ENCODE measurements at regions not wholly inside any gene's neighbourhood (a gene's known extent, or its start where the extent isn't known, plus 50 kb on each side); places are given as distances from the start of the nearest gene placed in this dataset.

DNA sequence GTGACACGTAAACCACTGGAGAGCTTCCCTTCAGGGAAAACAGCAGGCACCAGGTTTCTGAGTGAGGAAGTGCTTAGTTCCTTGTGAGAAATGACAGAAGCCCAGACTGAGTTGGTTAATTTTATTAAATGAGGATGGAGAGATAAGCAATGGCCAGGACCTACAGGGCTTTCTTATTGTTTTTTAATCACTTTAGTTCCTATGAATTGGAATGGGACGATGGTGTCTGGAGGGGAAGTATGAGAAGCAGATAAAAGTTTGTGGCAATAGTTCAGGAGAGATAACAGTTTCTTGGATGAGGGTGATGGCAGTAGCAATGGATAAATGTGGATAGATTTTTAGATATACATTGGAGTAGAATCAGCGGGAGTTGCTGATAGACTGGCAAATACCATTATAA lies 86.5 kb upstream of the PTPRR start:
- intact Hi-C loops (cut with micrococcal nuclease): no loop called here
- dilution Hi-C loops (cut with HindIII; ENCODE audit: low sequenced_read_pairs, unreplicated experiment): no loop called here
- Histone ChIP-seq H2AFZ (replicated peaks; ENCODE audit: low read length, poor library complexity) (no peak overlapping the region), H3K9ac (ENCODE audit: low read depth, low read length) (no peak overlapping the region), H4K5ac (ENCODE audit: low read depth, low read length) (no peak overlapping the region), H4K91ac (ENCODE audit: insufficient read depth, low read depth, low read length) (no peak overlapping the region), H3K4me2 (ENCODE audit: low read depth, low read length) (no peak overlapping the region), H3K36me3 (ENCODE audit: control insufficient read depth, insufficient read depth, low read length) (no peaks in the 10 kb centered on the region), H2BK20ac (ENCODE audit: low read depth, low read length) (no peak overlapping the region), H3K4ac (ENCODE audit: low read depth, low read length) (no peak overlapping the region), H2BK15ac (ENCODE audit: low read depth, low read length) (no peak overlapping the region), H2BK120ac (ENCODE audit: low read depth, low read length) (no peak overlapping the region), H3K14ac (replicated peaks; ENCODE audit: low read depth, low read length) (no peak overlapping the region), H3K27ac (ENCODE audit: insufficient read depth, low read length) (no peak overlapping the region), H4K20me1 (ENCODE audit: insufficient read depth, low read length) (no peaks in the 10 kb centered on the region), H3K56ac (ENCODE audit: extremely low read depth, insufficient read depth, low read length) (no peak overlapping the region), H2AK9ac (replicated peaks; ENCODE audit: low read depth, low read length, poor library complexity) (no peak overlapping the region), H3K18ac (ENCODE audit: low read depth, low read length) (no peak overlapping the region), H2BK5ac (ENCODE audit: low read depth, low read length, poor library complexity, severe bottlenecking) (no peak overlapping the region), H3K79me1 (ENCODE audit: low read depth in 1 of 2, low read length in 2 of 2) (no peaks in the 10 kb centered on the region), H3K9me1 (ENCODE audit: insufficient read depth, low read length) (no peaks in the 10 kb centered on the region), H3K4me1 (ENCODE audit: control insufficient read depth, insufficient read depth, low read length) (no peaks in the 10 kb centered on the region), H3K23ac (ENCODE audit: low read depth, low read length) (no peak overlapping the region), H3K4me3 (ENCODE audit: insufficient read depth, low read depth, low read length) (no peak overlapping the region), H3K9me3 (ENCODE audit: control insufficient read depth, insufficient read depth, low read length) (peaks cover 9% of the 10 kb centered on the region), H4K8ac (ENCODE audit: low read depth in 2 of 2, low read length in 2 of 2) (no peak overlapping the region), H3K27me3 (ENCODE audit: control insufficient read depth, insufficient read depth, low read length) (no peaks in the 10 kb centered on the region), H2AK5ac (ENCODE audit: low read depth, low read length) (no peak overlapping the region)
- DNase-seq: no peak
- in situ Hi-C loops (cut with MboI; ENCODE audit: low sequenced_read_pairs): no loop called here
- TF ChIP-seq, protein P1, sequence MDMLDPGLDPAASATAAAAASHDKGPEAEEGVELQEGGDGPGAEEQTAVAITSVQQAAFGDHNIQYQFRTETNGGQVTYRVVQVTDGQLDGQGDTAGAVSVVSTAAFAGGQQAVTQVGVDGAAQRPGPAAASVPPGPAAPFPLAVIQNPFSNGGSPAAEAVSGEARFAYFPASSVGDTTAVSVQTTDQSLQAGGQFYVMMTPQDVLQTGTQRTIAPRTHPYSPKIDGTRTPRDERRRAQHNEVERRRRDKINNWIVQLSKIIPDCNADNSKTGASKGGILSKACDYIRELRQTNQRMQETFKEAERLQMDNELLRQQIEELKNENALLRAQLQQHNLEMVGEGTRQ (IDR thresholded peaks at IDR 0.05; ENCODE audit: low read depth, low read length): no peak
- TF ChIP-seq NFE2L2 (IDR thresholded peaks at IDR 0.05; ENCODE audit: low read depth, low read length) (no peak), MAZ (IDR thresholded peaks at IDR 0.05; ENCODE audit: borderline replicate concordance, low read depth, low read length) (no peak), FOS (IDR thresholded peaks at IDR 0.05; ENCODE audit: low read depth, low read length) (no peak), MXI1 (IDR thresholded peaks at IDR 0.05; ENCODE audit: borderline replicate concordance, low read depth, low read length) (no peak), CHD1 (IDR thresholded peaks at IDR 0.05; ENCODE audit: low read depth, low read length) (no peak), CEBPB (IDR thresholded peaks at IDR 0.05; ENCODE audit: low read depth, low read length) (no peak), SMC3 (IDR thresholded peaks at IDR 0.05; ENCODE audit: low read depth, low read length) (no peak), RFX5 (IDR thresholded peaks at IDR 0.05; ENCODE audit: low read depth, low read length) (no peak), BHLHE40 (IDR thresholded peaks at IDR 0.05; ENCODE audit: low read depth, low read length) (no peak), RAD21 (IDR thresholded peaks at IDR 0.05; ENCODE audit: low read length) (no peak), POLR2A (IDR thresholded peaks at IDR 0.05; ENCODE audit: low read depth, low read length) (no peak), MAFK (IDR thresholded peaks at IDR 0.05; ENCODE audit: low read depth, low read length) (no peak), RCOR1 (IDR thresholded peaks at IDR 0.05; ENCODE audit: insufficient replicate concordance, low read length) (no peak)
- TF ChIP-seq, protein P2, sequence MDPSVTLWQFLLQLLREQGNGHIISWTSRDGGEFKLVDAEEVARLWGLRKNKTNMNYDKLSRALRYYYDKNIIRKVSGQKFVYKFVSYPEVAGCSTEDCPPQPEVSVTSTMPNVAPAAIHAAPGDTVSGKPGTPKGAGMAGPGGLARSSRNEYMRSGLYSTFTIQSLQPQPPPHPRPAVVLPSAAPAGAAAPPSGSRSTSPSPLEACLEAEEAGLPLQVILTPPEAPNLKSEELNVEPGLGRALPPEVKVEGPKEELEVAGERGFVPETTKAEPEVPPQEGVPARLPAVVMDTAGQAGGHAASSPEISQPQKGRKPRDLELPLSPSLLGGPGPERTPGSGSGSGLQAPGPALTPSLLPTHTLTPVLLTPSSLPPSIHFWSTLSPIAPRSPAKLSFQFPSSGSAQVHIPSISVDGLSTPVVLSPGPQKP (IDR thresholded peaks at IDR 0.05; ENCODE audit: borderline replicate concordance, low read depth, low read length): no peak
- TF ChIP-seq, protein P3, sequence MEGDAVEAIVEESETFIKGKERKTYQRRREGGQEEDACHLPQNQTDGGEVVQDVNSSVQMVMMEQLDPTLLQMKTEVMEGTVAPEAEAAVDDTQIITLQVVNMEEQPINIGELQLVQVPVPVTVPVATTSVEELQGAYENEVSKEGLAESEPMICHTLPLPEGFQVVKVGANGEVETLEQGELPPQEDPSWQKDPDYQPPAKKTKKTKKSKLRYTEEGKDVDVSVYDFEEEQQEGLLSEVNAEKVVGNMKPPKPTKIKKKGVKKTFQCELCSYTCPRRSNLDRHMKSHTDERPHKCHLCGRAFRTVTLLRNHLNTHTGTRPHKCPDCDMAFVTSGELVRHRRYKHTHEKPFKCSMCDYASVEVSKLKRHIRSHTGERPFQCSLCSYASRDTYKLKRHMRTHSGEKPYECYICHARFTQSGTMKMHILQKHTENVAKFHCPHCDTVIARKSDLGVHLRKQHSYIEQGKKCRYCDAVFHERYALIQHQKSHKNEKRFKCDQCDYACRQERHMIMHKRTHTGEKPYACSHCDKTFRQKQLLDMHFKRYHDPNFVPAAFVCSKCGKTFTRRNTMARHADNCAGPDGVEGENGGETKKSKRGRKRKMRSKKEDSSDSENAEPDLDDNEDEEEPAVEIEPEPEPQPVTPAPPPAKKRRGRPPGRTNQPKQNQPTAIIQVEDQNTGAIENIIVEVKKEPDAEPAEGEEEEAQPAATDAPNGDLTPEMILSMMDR (conservative IDR thresholded peaks at IDR 0.05; ENCODE audit: low read depth, low read length): no peak
- ChIA-PET POLR2A (ENCODE audit: unreplicated experiment) (no interaction called here), CTCF (no interaction called here)
- ATAC-seq (ENCODE audit: low read depth): no peak
- 50% methylated on average over 2 of the region's 3 CpGs; no CpG with 5 or more reads in 1 of the 2 experiments for WGBS, 2 experiments (ENCODE audit: extremely low coverage in 2 of 2, insufficient read length in 1 of 2)
- no TSS peak for BruUV-seq (replicated peaks)

Data from IMR-90 (cell line).